HG02870 (cell line): ENCODE measurements at regions not wholly inside any gene's neighbourhood (a gene's known extent, or its start where the extent isn't known, plus 50 kb on each side); places are given as distances from the start of the nearest gene placed in this dataset.
A peak's percentile ranks its signal among the peaks of the same experiment; 100 is the strongest.
"Not testable (repeated sequence)": the region's sequence is repeated elsewhere in the genome, so short reads cannot be mapped to it uniquely, and the experiment has no call there.

Source experiments
- ATAC-seq: cut with Tn5 transposase; IDR thresholded peaks from one replicate; pipeline ENCODE4 v1.9.1; 2021; ENCODE audit warnings: mild to moderate bottlenecking, moderate library complexity; ENCODE audit not compliant: unreplicated experiment

GRCh38 chr7:87007038-87007437 is 52.4 kb downstream of the ELAPOR2 start:
- no peak for ATAC-seq

- no peak for ATAC-seq
Measured at GRCh38 chr7:87004956-87005355, 54.5 kb downstream of the ELAPOR2 start.

GRCh38 chr7:87003872-87004798 is 55.3 kb downstream of the ELAPOR2 start:
- ATAC-seq = peak; percentile 63

- no peak for ATAC-seq
Measured at GRCh38 chr7:87001214-87001613, 58.2 kb downstream of the ELAPOR2 start.

GRCh38 chr7:87000344-87000743 is 59.1 kb downstream of the ELAPOR2 start:
- ATAC-seq = no peak

- no peak for ATAC-seq
Measured at GRCh38 chr7:86999750-87000149, 59.7 kb downstream of the ELAPOR2 start.

- no peak for ATAC-seq
Measured at GRCh38 chr7:86995814-86996213, 63.6 kb downstream of the ELAPOR2 start.

GRCh38 chr7:86995052-86995725 is 64.3 kb downstream of the ELAPOR2 start:
- ATAC-seq = no peak

- no peak for ATAC-seq
Measured at GRCh38 chr7:86991771-86992191, 67.7 kb downstream of the ELAPOR2 start.

GRCh38 chr7:86991093-86991769 is 68.2 kb downstream of the ELAPOR2 start:
- no peak for ATAC-seq

GRCh38 chr7:86989407-86989806 is 70.0 kb downstream of the ELAPOR2 start:
- no peak for ATAC-seq

GRCh38 chr7:86987834-86988233 is 71.6 kb downstream of the ELAPOR2 start:
- not testable (repeated sequence) for ATAC-seq

GRCh38 chr7:86987358-86987757 is 72.1 kb downstream of the ELAPOR2 start:
- not testable (repeated sequence) for ATAC-seq

- not testable (repeated sequence) for ATAC-seq
Measured at GRCh38 chr7:86985342-86985741, 74.1 kb downstream of the ELAPOR2 start.

GRCh38 chr7:86983654-86984053 is 75.8 kb downstream of the ELAPOR2 start:
- ATAC-seq = not testable (repeated sequence)

GRCh38 chr7:86981937-86982336 is 77.5 kb downstream of the ELAPOR2 start:
- ATAC-seq = not testable (repeated sequence)

- ATAC-seq = no peak
Measured at GRCh38 chr7:86981127-86981526, 78.3 kb downstream of the ELAPOR2 start.

- no peak for ATAC-seq
Measured at GRCh38 chr7:86980223-86980622, 79.2 kb downstream of the ELAPOR2 start.

- peak; percentile 98 for ATAC-seq
Measured at GRCh38 chr7:86978808-86979506, 80.5 kb downstream of the ELAPOR2 start.

- ATAC-seq = no peak
Measured at GRCh38 chr7:86976958-86977357, 82.5 kb downstream of the ELAPOR2 start.

GRCh38 chr7:86975914-86976313 is 83.5 kb downstream of the ELAPOR2 start:
- ATAC-seq = no peak
